Left renal cortex interstitium (tissue), 4 donors: ENCODE measurements at regions not wholly inside any gene's neighbourhood (a gene's known extent, or its start where the extent isn't known, plus 50 kb on each side); places are given as distances from the start of the nearest gene placed in this dataset.
"Not testable (repeated sequence)": the region's sequence is repeated elsewhere in the genome, so short reads cannot be mapped to it uniquely, and the experiment has no call there.

Experiments
- DNase-seq, 4 donors: peaks; one replicate each; pipeline ENCODE4 v3.0.0-alpha.2; 2013; ENCODE audit warnings: low read depth in 4 of 4, low spot score in 2 of 4, missing footprints in 1 of 4

DNA sequence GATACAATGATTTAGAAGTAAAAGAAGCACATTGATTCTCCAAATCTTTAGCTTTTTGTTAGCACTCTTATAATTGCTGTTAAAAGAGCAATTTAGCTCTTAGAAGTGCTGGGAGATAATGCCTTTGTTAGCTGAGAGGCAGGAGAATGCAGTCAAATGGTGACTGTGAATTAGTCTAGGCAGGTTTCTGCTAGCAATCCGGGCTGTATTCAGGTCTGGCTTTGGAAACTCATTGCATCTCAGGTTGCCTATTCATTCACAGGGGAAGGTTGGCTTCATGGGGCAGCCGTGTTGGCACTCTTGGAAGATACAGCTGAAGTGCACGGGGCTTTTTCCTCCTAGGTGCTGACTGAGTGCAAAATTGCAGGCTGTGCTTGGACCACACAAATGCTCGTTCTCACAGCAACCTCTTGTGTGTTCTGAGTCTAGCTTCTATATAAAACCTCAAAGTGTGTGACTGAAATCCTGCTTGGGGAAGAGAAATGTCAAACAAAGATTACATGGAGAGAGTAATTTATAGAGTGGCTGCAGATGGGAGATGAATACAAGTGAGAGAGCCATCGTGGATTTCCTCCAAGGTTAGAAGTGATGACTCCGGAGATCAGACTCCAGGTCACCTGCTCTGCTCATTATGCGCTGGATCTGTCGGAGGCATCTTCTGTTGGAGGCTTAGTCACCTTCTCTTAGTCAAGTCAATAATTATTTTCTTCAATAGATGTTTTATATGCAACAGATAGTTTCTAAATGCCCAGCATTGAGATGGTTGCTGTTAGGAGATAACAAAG, 167.8 kb downstream of the PMAIP1 start:
- DNase-seq: no peak

- no peak for DNase-seq
Observed at GRCh38 chr18:60066219-60066975, 166.6 kb downstream of the PMAIP1 start.

GRCh38 chr18:60064271-60064670, 164.5 kb downstream of the PMAIP1 start:
- no peak for DNase-seq

DNA sequence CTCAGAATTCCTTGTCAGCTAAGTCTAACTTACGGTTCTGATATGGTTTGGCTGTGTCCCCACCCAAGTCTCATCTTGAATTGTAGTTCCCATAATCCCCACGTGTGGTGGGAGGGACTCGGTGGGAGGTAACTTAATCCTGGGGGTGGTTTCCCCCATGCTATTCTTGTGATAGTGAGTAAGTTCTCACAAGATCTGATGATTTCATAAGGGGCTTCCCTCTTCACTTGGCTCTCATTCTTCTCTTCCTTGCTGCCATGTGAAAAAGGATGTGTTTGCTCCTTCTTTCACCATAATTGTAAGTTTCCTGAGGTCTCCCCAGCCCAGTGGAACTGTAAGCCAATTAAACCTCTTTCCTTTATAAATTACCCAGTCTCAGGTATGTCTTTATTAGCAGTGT, 163.0 kb downstream of the PMAIP1 start:
- not testable (repeated sequence) for DNase-seq

DNA sequence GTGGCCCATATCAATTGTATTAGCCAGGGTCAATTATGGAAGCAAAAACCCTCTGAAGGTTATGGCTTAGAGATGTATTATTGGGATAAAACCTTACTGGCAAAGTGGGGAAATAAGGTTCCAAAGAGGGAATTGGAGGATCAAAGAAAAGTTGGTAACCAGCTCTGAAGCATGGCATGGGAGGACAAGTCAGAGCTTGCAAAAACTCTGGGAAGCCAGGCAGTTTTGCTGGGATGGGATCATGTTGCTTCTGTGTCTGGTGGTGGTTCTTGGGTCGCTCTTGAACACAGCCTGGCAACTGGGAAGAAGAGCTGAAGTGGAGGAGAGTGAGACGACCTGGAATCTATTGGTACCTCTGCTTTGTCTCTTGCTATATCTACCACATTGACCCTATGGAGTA, 162.6 kb downstream of the PMAIP1 start:
- DNase-seq: no peak

GRCh38 chr18:60060578-60060977, 160.8 kb downstream of the PMAIP1 start:
- DNase-seq: no peak

GRCh38 chr18:60060026-60060425, 160.2 kb downstream of the PMAIP1 start:
- no peak for DNase-seq

GRCh38 chr18:60059216-60059615, 159.4 kb downstream of the PMAIP1 start:
- DNase-seq: no peak

DNA sequence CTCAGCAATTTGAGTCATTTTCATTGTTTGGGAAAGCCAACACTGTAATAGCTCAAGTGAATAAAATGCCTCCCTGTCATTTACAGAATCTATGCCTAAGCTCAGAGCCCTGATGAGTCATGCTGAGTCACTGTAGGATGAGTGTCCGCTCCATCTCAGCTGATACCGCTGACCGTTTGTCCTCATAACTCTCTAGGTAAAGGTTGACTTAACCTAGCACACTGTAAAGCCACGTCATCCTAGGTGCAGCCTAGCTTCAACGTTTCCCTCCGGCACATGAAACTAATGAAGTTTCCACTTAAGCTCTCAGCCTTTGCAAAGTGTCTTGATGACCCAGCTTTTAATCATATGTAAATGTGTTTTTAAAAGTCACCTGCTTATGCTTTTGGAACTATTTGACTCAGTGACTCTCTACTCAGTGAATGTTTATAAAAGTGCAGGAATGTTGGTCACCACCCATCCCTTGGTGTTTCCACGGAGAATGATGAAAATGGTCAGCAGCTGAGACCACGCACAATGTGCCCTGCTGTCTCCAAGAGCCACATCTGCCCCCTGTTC, 154.0 kb downstream of the PMAIP1 start:
- no peak for DNase-seq

DNA sequence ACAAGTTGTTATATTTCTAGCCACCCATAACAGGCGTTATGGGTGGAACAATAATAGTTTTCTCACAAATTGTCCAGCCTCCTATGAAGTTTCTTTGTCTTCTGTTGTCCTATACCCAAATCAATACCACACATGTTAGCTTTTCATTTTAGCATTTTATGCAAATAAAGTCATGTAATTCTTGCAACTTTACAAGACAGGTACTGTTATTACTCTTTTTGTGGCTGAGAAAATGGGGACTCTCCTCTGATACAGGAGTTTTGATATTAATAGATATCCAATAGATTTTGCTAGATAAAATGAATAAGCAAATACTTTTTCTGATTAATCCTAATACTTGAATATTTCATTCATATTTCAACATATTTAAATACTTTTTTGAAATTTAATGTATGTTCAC, 151.0 kb downstream of the PMAIP1 start:
- DNase-seq: no peak

- DNase-seq: no peak
Observed at GRCh38 chr18:60049172-60049571, 149.4 kb downstream of the PMAIP1 start.

GRCh38 chr18:60047556-60047955, 147.8 kb downstream of the PMAIP1 start:
- DNase-seq: no peak

- DNase-seq: no peak
Observed at GRCh38 chr18:60044290-60045006, 144.7 kb downstream of the PMAIP1 start.

- DNase-seq: no peak
Observed at GRCh38 chr18:60040971-60041370, 141.2 kb downstream of the PMAIP1 start.

DNA sequence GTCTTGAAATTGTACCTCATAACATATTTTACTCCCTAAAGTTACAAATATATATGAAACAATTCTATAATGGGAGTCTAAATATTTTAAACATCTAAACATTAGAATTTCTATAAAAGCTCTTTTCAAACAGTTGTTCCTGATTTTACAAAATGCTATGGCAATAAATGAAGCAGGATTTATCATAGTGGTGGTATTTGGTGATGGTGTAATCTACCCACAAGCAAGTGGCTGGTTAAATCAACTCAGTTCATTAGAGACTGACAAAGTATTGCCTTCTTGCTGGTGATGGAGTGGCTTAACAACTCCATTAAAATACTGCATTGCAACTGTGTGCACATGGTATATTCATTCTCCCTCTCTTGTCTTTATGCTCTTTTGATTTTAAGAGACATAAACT, 138.9 kb downstream of the PMAIP1 start:
- no peak for DNase-seq

DNA sequence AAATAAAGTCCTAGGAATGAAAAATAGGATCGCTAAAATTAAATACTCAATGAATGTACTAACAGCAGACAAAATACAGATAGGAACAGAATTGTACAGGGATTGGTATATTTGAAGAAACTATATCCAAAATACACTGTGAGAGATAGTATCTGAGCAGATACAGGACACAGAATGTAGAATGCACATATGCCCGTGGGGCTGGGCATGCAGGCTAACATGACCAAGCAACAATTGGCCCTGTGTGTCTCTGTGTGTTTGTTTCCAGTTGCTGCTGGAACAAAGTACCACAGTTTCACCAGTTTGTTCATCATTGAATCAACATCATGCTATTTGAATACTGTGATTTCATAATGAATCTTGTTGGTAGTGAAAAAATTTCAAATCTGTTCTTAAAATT, 127.6 kb downstream of the PMAIP1 start:
- no peak for DNase-seq

DNA sequence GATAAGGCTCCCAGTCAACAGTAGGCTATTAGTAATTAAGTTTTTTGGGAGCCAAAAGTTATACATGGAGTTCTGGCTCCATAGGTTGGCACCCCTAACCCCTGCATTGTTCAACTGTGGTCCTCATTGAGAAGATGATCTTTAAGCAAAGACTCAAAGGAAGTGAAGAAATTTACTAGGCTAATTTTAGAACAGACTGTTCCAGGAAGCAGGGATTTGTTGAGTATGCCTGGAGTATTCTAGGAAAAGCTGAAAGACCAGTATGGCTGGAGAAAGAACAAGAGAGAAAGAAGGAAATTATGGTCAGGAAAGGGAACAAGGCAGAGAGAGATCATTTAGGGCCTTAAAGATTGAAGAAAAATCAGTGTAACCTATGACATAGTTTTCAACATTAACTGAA, 125.1 kb downstream of the PMAIP1 start:
- DNase-seq: no peak

- DNase-seq: no peak
Observed at GRCh38 chr18:60024345-60024744, 124.5 kb downstream of the PMAIP1 start.

GRCh38 chr18:60022671-60023276, 123.0 kb downstream of the PMAIP1 start:
- DNase-seq: no peak

DNA sequence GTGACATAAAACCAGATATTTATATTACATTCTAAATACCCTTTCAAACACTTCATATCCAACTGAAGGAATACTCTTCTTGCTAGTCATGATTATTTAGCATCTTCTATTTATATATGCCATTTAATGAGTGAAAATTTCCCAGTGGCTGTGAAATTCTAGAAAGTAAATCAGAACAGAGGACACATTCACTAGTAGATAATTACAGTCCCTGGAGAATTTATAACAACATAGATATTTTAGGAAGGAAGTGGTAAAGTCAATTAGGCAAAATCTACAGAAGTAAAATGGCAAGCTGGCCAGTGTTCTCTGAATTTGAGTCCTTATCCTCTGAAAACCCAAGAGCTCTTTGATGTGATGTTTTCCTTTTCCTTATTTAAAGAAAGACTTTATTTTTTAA, 121.8 kb downstream of the PMAIP1 start:
- no peak for DNase-seq
